K562 (cell line): ENCODE measurements at regions not wholly inside any gene's neighbourhood (a gene's known extent, or its start where the extent isn't known, plus 50 kb on each side); places are given as distances from the start of the nearest gene placed in this dataset.

Experiments
- ATAC-seq: fragments of 200-7000 bp; cut with Tn5 transposase; 3 replicates; pipeline ENCODE4 v1.9.1; 2020; ENCODE audit warnings: moderate library complexity
- BruUV-seq: library from RNA; stranded (reverse); fragments of 400-500 nt; replicated peaks from 2 replicates; lab custom pipeline; 2021; lab: Mats Ljungman, UMichigan
- CTCF ChIA-PET: fragments of 300-600 bp; formaldehyde crosslinking; extraction: SDS; loops from one replicate; lab custom pipeline; 2021; ENCODE audit warnings: low intra/inter-chr PET ratio; lab: Yijun Ruan, JAX
- POLR2A ChIA-PET: fragments of 300-600, 350-650 bp; sonication (Branson Sonifier 250); formaldehyde crosslinking; extraction: SDS; loops from one replicate; lab custom pipeline; 2021; ENCODE audit warnings: antibody characterized with exemption, inconsistent platforms; lab: Yijun Ruan, JAX
- DNase-seq, 4 experiments: peaks; one replicate each; pipeline versions ENCODE4 v3.0.0 to v3.0.0-alpha.2; 2011 to 2018; ENCODE audit warnings: low spot score in 3 of 4, mixed read lengths in 3 of 4; ENCODE audit errors: extremely low read depth in 1 of 4
- FAIRE-seq: peaks from 2 replicates; lab custom pipeline; 2011; peaks lifted over from hg19 to GRCh38; lab: Jason Lieb, UNC
- H2AFZ ChIP-seq: 2 replicates; pipeline ENCODE4 v1.6.0; 2011; ENCODE audit warnings: low read depth, low read length, control low read depth, inconsistent platforms
- H3K27ac ChIP-seq: fragments of 200-600 bp; 3 replicates; pipeline ENCODE4 v1.8.0; 2011; ENCODE audit warnings: low read depth, mild to moderate bottlenecking, control low read depth, inconsistent platforms, low read length, moderate library complexity, mixed read lengths; ENCODE audit errors: extremely low read depth
- H3K27me3 ChIP-seq, 2 experiments: fragments of 300-600 bp in 1 of 2; 2 replicates in 1 of 2; 3 replicates in 1 of 2; pipeline versions ENCODE4 v1.6.0 to v1.8.0; 2011; ENCODE audit warnings: inconsistent platforms in 2 of 2, low read length in 2 of 2, mild to moderate bottlenecking in 1 of 2, mixed read lengths in 1 of 2, moderate library complexity in 1 of 2; ENCODE audit not compliant: control insufficient read depth in 2 of 2, insufficient read depth in 2 of 2
- H3K36me3 ChIP-seq: fragments of 300-600 bp; 3 replicates; pipeline ENCODE4 v1.8.0; 2011; ENCODE audit warnings: mild to moderate bottlenecking, low read length, inconsistent platforms; ENCODE audit not compliant: control insufficient read depth, insufficient read depth
- H3K4me1 ChIP-seq, 2 experiments: fragments of 200-600 bp in 1 of 2; replicated peaks in 1 of 2; 2 replicates in 1 of 2; 3 replicates in 1 of 2; pipeline versions ENCODE4 v1.5.1 to v1.8.0; 2011; ENCODE audit warnings: inconsistent platforms in 2 of 2, low read length in 2 of 2, mild to moderate bottlenecking in 1 of 2, mixed read lengths in 1 of 2, moderate library complexity in 1 of 2; ENCODE audit not compliant: control insufficient read depth in 2 of 2, insufficient read depth in 2 of 2
- H3K4me2 ChIP-seq: 2 replicates; pipeline ENCODE4 v1.6.1; 2011; ENCODE audit warnings: low read length, control low read depth, inconsistent platforms, mixed read lengths; ENCODE audit not compliant: insufficient read depth
- H3K4me3 ChIP-seq: fragments of 200-600 bp; sonication (generic), shearing (Covaris generic); 2 replicates; pipeline ENCODE4 v1.5.1; 2016; ENCODE audit warnings: control low read depth, inconsistent platforms
- H3K79me2 ChIP-seq: fragments of 200-600 bp; 3 replicates; pipeline ENCODE4 v1.8.0; 2011; ENCODE audit warnings: low read length, inconsistent platforms; ENCODE audit not compliant: control insufficient read depth, insufficient read depth
- H3K9ac ChIP-seq, 2 experiments: 2 replicates each; pipeline versions ENCODE4 v1.6.0 to v1.6.1; 2011; ENCODE audit warnings: low read depth in 2 of 2, low read length in 2 of 2, control low read depth in 1 of 2, inconsistent platforms in 1 of 2, mild to moderate bottlenecking in 1 of 2, mixed read lengths in 1 of 2; ENCODE audit not compliant: insufficient read depth in 1 of 2
- H3K9me1 ChIP-seq: one replicate; pipeline ENCODE4 v1.6.0; 2011; ENCODE audit warnings: inconsistent platforms, mild to moderate bottlenecking, low read length, moderate library complexity; ENCODE audit not compliant: control insufficient read depth, insufficient read depth
- H3K9me3 ChIP-seq: replicated peaks from 2 replicates; pipeline ENCODE4 v1.5.1; 2011; ENCODE audit warnings: low read depth, low read length, inconsistent platforms; ENCODE audit not compliant: control insufficient read depth, insufficient read depth
- H4K20me1 ChIP-seq: replicated peaks from 2 replicates; pipeline ENCODE4 v1.6.1; 2011; ENCODE audit warnings: low read length, inconsistent platforms, mixed read lengths; ENCODE audit not compliant: control insufficient read depth, insufficient read depth
- BRD4 ChIP-seq: fragments of 200-600 bp; sonication (generic); IDR thresholded peaks from 2 replicates; pipeline ENCODE4 v1.6.1; 2017; ENCODE audit warnings: inconsistent platforms
- CBX8 ChIP-seq: fragments of 200-600 bp; sonication (generic); IDR thresholded peaks from 2 replicates; pipeline ENCODE4 v1.6.1; 2012; ENCODE audit warnings: borderline replicate concordance, mixed run types, low read depth, mild to moderate bottlenecking, moderate library complexity, mixed read lengths, low read length, control low read depth, inconsistent platforms; ENCODE audit not compliant: poor library complexity, severe bottlenecking; ENCODE audit errors: extremely low read depth
- E2F1 ChIP-seq: sonication (generic); formaldehyde crosslinking; IDR thresholded peaks from 2 replicates; pipeline ENCODE4 v1.8.1; 2023; ENCODE audit warnings: mild to moderate bottlenecking, missing genetic modification reagents, moderate library complexity
- MEIS2 ChIP-seq: fragments of 450-650 bp; IDR thresholded peaks from 2 replicates; pipeline ENCODE4 v1.6.1; 2014; ENCODE audit warnings: mild to moderate bottlenecking; ENCODE audit not compliant: partially characterized antibody
- MTF1 ChIP-seq: fragments of 250-450 bp; sonication (Bioruptor Pico); IDR thresholded peaks from 2 replicates; pipeline ENCODE4 v1.9.0; 2021; ENCODE audit warnings: moderate library complexity, mild to moderate bottlenecking, inconsistent platforms, borderline replicate concordance
- NFIC ChIP-seq: fragments of 450-650 bp; IDR thresholded peaks from 2 replicates; pipeline ENCODE4 v1.6.1; 2017; ENCODE audit warnings: mild to moderate bottlenecking, inconsistent platforms
- RBM39 ChIP-seq: fragments of 200-400 bp; formaldehyde crosslinking; optimal IDR thresholded peaks from 2 replicates; pipeline ENCODE3; 2018; ENCODE audit warnings: low read depth, low read length
- SIN3B ChIP-seq: fragments of 450-650 bp; IDR thresholded peaks from 2 replicates; pipeline ENCODE4 v1.6.1; 2017; ENCODE audit warnings: low read depth, mild to moderate bottlenecking, moderate library complexity
- SRSF1 ChIP-seq: fragments of 200-400 bp; formaldehyde crosslinking; IDR thresholded peaks from 2 replicates; pipeline ENCODE4 v1.6.1; 2017; ENCODE audit warnings: mild to moderate bottlenecking, low read depth, low read length, moderate library complexity
- TEAD2 ChIP-seq: fragments of 450-650 bp; IDR thresholded peaks from 2 replicates; pipeline ENCODE4 v1.6.1; 2016; ENCODE audit warnings: missing genetic modification characterization, control low read depth, missing compliant biosample characterization
- THRAP3 ChIP-seq: fragments of 450-650 bp; IDR thresholded peaks from 2 replicates; pipeline ENCODE4 v1.6.1; 2016; ENCODE audit warnings: mild to moderate bottlenecking, inconsistent platforms, borderline replicate concordance
- THRB ChIP-seq: fragments of 450-650 bp; formaldehyde crosslinking; conservative IDR thresholded peaks from 2 replicates; pipeline ENCODE4 v1.4.0; 2022; ENCODE audit warnings: mild to moderate bottlenecking, missing genetic modification characterization
- ZNF395 ChIP-seq: fragments of 200-800 bp; sonication (Bioruptor generic); IDR thresholded peaks from 2 replicates; pipeline ENCODE4 v1.6.1; 2017; ENCODE audit warnings: missing genetic modification characterization, missing compliant biosample characterization
- ZNF609 ChIP-seq: sonication (generic); formaldehyde crosslinking; IDR thresholded peaks from 2 replicates; pipeline ENCODE4 v1.8.1; 2023; ENCODE audit warnings: missing genetic modification reagents, mild to moderate bottlenecking, borderline replicate concordance
- ZNF780A ChIP-seq: fragments of 250-450 bp; sonication (Bioruptor Pico); IDR thresholded peaks from 2 replicates; pipeline ENCODE4 v1.5.0; 2021; ENCODE audit warnings: mild to moderate bottlenecking
- WGBS: fragments of 100-300 bp; shearing (Covaris generic); methylation state at CpG from one replicate; pipeline ENCODE4 v1.1.6; 2016; ENCODE audit warnings: low coverage, mixed read lengths; ENCODE audit not compliant: insufficient coverage; ENCODE audit errors: missing lambda C conversion rate; 5-methylcytosine and 5-hydroxymethylcytosine counted together
- in situ Hi-C: fragments of 300-500 bp; cut with MboI; formaldehyde crosslinking; loops from 4 replicates; pipeline ENCODE4 v1.15.0; 2018; ENCODE audit warnings: inconsistent platforms, mixed read lengths
- intact Hi-C: fragments of 100-400 bp; cut with micrococcal nuclease; formaldehyde crosslinking; loops from 2 replicates; pipeline ENCODE4 v1.14.2; 2022

- no TSS peak for BruUV-seq
- ATAC-seq (no peak), FAIRE-seq (no peak), DNase-seq (no peak)
- Histone ChIP-seq H3K9ac (no peak overlapping the region), H3K4me1 (no peaks in the 10 kb centered on the region), H3K4me3 (no peak overlapping the region), H3K36me3 (no peaks in the 10 kb centered on the region), H3K4me2 (no peak overlapping the region), H3K27ac (no peak overlapping the region), H3K9me1 (no peaks in the 10 kb centered on the region), H3K79me2 (no peaks in the 10 kb centered on the region), H3K9me3 (no peaks in the 10 kb centered on the region), H4K20me1 (no peaks in the 10 kb centered on the region), H3K27me3 (no peaks in the 10 kb centered on the region), H2AFZ (no peak overlapping the region)
- in situ Hi-C loops (no loop called here), intact Hi-C loops (no loop called here)
- ChIA-PET CTCF (no interaction called here), POLR2A (interaction anchor here (0.6 kb wide), 1 partner anchor 19 kb away, joined by 4 read pairs; no protein-coding TSS in a partner anchor)
- 0% methylated on average over 4 of the region's 4 CpGs for WGBS
- TF ChIP-seq THRAP3, result no peak
- no peak for TF ChIP-seq MEIS2
- no peak for TF ChIP-seq THRB (CRISPR knock-in tag)
- no peak for TF ChIP-seq ZNF780A
- no peak for TF ChIP-seq SIN3B
- TF ChIP-seq NFIC, result no peak
- no peak for TF ChIP-seq MTF1
- no peak for TF ChIP-seq CBX8
- no peak for TF ChIP-seq BRD4
- TF ChIP-seq TEAD2, result no peak
- TF ChIP-seq SRSF1, result no peak
- TF ChIP-seq ZNF609 (CRISPR knock-in tag), result no peak
- TF ChIP-seq E2F1 (CRISPR knock-in tag), result no peak
- TF ChIP-seq ZNF395, result no peak
- no peak for TF ChIP-seq RBM39
Measured at GRCh38 chr3:180762866-180763265, 83.6 kb upstream of the CCDC39 start.
